Inferior parietal cortex (tissue), 1 donor: ENCODE measurements at regions not wholly inside any gene's neighbourhood (a gene's known extent, or its start where the extent isn't known, plus 50 kb on each side); places are given as distances from the start of the nearest gene placed in this dataset.

Source experiments
- DNase-seq: peaks from one replicate; pipeline ENCODE4 v3.0.0-alpha.2; 2016; ENCODE audit errors: extremely low spot score

DNA sequence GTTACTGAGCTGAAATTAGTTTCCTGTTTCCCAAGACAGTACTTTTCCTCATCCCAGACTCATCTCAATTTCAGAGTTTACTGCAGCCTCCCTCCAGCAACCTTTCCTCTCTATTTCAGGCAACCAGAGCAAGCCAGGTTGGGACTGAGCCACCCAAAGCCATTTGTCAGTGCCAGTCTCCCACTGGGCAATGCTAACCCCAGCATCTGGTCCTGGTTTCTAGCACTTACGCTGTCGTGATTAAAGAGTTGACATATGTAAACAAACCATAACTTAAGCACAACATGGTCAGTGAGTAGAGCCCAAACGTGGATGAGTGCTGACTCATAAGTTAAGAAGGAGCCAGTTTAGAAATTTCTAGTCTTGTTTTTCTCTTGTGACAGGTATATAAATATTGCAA is 119.6 kb upstream of the BLID start:
- DNase-seq = no peak

- no peak for DNase-seq
Measured at GRCh38 chr11:122234780-122235179, 118.8 kb upstream of the BLID start.

DNA sequence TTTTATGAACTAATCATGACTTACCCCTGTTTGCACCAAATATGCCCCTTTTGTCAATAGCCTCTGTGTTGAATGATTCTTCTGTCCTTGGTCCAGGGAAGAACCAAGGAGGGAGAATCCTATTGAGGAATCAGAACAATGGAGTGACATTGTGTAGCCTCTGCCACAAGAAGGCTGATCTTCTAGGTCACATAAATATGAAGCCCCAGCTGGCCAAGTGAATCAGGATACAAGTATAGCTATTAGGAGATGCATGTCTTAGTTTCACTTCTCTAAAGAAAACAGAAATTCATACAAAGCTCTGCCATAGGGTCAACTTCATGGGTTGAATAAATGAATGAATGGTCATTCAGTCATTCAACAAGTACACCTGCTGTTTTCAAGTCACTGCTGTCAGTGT is 118.2 kb upstream of the BLID start:
- no peak for DNase-seq

DNA sequence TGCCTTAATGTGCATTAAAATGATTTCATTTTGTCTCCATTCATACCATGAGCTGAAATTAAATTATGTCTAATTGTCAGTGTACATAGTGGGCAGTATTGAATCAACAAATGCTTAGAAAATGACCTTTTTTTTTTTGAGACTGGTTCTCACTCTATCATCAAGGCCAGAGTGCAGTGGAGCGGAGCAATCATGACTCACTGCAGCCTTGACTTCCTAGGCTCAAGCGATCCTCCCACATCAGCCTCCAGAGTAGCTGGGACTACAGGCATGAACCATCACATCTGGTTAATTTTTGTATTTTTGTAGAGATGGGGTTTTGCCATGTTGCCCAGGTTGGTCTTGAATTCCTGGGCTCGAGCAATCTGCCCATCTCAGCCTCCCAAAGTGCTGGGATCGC is 117.0 kb upstream of the BLID start:
- no peak for DNase-seq

- no peak for DNase-seq
Measured at GRCh38 chr11:122230385-122230755, 114.4 kb upstream of the BLID start.

DNA sequence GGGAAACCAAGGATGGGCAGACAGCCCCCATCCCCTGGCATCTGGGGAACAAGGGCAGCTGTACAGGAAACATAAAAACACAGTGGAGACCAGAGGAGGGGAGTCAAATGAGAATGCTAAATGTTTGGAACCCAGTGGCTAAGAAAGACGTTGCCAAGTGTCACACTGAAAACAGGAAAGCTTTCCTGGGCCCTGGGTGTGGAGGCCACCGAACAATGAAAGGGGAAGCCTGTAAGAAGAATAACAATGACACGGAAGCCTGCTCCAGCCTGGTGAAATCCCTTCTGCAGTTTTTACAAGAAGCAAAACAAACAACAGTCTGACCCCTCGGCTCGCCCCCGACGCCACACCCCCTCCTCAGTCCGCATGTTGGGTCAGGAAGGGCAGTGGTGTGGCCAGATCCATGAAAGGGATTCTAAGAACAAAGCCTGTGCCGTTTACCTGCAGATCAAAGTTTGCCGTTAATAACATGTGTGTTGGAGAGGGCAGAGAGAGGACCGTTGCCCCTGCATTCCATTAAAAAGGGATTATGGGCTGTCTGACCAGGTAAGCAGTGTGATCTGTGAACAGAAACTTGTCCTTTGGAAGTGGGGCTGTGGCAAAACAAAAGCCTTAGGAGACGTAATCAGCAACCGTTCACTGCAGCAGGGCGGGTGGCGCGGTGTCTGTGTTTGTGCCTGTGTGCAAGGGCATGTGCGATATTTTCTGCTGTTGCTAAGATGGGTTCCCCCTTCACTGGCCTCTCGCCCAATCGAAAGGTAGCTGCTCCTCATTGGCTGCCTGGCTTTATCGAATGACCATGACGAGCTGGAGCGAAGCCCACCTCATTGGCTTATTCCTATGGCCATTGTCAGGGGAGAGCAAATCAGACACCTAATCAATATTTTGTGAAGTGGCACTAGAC is 113.7 kb upstream of the BLID start:
- DNase-seq = peak; percentile 65

GRCh38 chr11:122229078-122229477 is 113.1 kb upstream of the BLID start:
- no peak for DNase-seq

GRCh38 chr11:122226810-122227379 is 110.9 kb upstream of the BLID start:
- no peak for DNase-seq

- DNase-seq = no peak
Measured at GRCh38 chr11:122224867-122225266, 108.9 kb upstream of the BLID start.

- DNase-seq = peak; percentile 3
Measured at GRCh38 chr11:122220321-122220720, 104.3 kb upstream of the BLID start.

GRCh38 chr11:122219791-122220190 is 103.8 kb upstream of the BLID start:
- no peak for DNase-seq

GRCh38 chr11:122215244-122215992 is 99.4 kb upstream of the BLID start:
- DNase-seq = peak; percentile 77

DNA sequence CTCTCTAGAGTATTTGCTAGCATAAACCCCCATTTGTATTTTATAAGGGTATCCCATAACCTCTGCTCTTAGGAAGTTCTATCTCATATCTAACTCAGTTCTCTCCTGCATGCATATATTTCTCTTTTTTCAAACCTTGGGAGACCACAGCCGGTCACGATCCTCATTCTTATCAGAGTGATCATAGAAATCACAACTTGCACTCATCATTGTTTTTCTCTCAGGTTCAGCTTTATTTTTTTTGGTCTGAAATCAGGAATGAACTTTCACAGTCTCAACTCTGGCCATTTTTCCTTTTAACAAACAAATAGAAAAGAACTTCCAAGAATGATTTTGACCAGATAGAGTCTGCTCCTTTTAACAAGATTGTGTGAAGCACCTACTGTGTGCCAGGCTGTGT is 98.6 kb upstream of the BLID start:
- DNase-seq = no peak

GRCh38 chr11:122214080-122214479 is 98.1 kb upstream of the BLID start:
- DNase-seq = no peak

GRCh38 chr11:122213171-122213570 is 97.2 kb upstream of the BLID start:
- DNase-seq = peak; percentile 72

GRCh38 chr11:122210367-122210997 is 94.5 kb upstream of the BLID start:
- DNase-seq = no peak

- peak; percentile 82 for DNase-seq
Measured at GRCh38 chr11:122209619-122210366, 93.8 kb upstream of the BLID start.

GRCh38 chr11:122207921-122208764 is 92.1 kb upstream of the BLID start:
- DNase-seq = no peak

GRCh38 chr11:122207505-122207904 is 91.5 kb upstream of the BLID start:
- DNase-seq = no peak

- DNase-seq = no peak
Measured at GRCh38 chr11:122205036-122205435, 89.0 kb upstream of the BLID start.

- no peak for DNase-seq
Measured at GRCh38 chr11:122204206-122204605, 88.2 kb upstream of the BLID start.
